WTC11 (cell line): ENCODE measurements at regions not wholly inside any gene's neighbourhood (a gene's known extent, or its start where the extent isn't known, plus 50 kb on each side); places are given as distances from the start of the nearest gene placed in this dataset.

ENCODE experiments used
- ATF3 ChIP-seq: sonication (generic); formaldehyde crosslinking; conservative IDR thresholded peaks from 2 replicates; pipeline ENCODE4 v1.8.1; 2022; ENCODE audit warnings: mild to moderate bottlenecking, missing genetic modification reagents
- CTCF ChIP-seq: fragments of 200-600 bp; IDR thresholded peaks from 2 replicates; pipeline ENCODE4 v1.8.0; 2022; ENCODE audit warnings: antibody characterized with exemption
- KAT7 ChIP-seq: sonication (generic); formaldehyde crosslinking; IDR thresholded peaks from 2 replicates; pipeline ENCODE4 v1.8.1; 2023; ENCODE audit warnings: missing genetic modification reagents, mild to moderate bottlenecking, borderline replicate concordance
- MAX ChIP-seq: sonication (generic); formaldehyde crosslinking; IDR thresholded peaks from 2 replicates; pipeline ENCODE4 v1.8.0; 2022; ENCODE audit warnings: mild to moderate bottlenecking, missing genetic modification reagents
- NR2C2 ChIP-seq: sonication (generic); formaldehyde crosslinking; IDR thresholded peaks from 2 replicates; pipeline ENCODE4 v1.8.0; 2022; ENCODE audit warnings: mild to moderate bottlenecking, missing genetic modification reagents
- TEAD1 ChIP-seq: sonication (generic); formaldehyde crosslinking; IDR thresholded peaks from 2 replicates; pipeline ENCODE4 v1.8.0; 2022; ENCODE audit warnings: mild to moderate bottlenecking, missing genetic modification reagents
- USF2 ChIP-seq: sonication (generic); formaldehyde crosslinking; IDR thresholded peaks from 2 replicates; pipeline ENCODE4 v1.8.1; 2023; ENCODE audit warnings: mild to moderate bottlenecking, missing genetic modification reagents, moderate library complexity
- ZNF232 ChIP-seq: sonication (generic); formaldehyde crosslinking; IDR thresholded peaks from 2 replicates; pipeline ENCODE4 v1.8.0; 2022; ENCODE audit warnings: mild to moderate bottlenecking, missing genetic modification reagents
- ZNF396 ChIP-seq: fragments of 250-450 bp; sonication (Bioruptor Pico); IDR thresholded peaks from 2 replicates; pipeline ENCODE4 v1.8.0; 2021; ENCODE audit warnings: mild to moderate bottlenecking, moderate library complexity, borderline replicate concordance

GRCh38 chr4:187555174-187555573 is 440.4 kb upstream of the ZFP42 start:
- TF ChIP-seq CTCF (no peak), ZNF232 (CRISPR knock-in tag) (no peak), ZNF396 (CRISPR knock-in tag) (no peak), NR2C2 (CRISPR knock-in tag) (no peak), ATF3 (CRISPR knock-in tag) (no peak), USF2 (CRISPR knock-in tag) (no peak), TEAD1 (CRISPR knock-in tag) (no peak), KAT7 (CRISPR knock-in tag) (no peak), MAX (CRISPR knock-in tag) (no peak)
